ENCODE measurements at regions not wholly inside any gene's neighbourhood (a gene's known extent, or its start where the extent isn't known, plus 50 kb on each side); places are given as distances from the start of the nearest gene placed in this dataset.

DNA sequence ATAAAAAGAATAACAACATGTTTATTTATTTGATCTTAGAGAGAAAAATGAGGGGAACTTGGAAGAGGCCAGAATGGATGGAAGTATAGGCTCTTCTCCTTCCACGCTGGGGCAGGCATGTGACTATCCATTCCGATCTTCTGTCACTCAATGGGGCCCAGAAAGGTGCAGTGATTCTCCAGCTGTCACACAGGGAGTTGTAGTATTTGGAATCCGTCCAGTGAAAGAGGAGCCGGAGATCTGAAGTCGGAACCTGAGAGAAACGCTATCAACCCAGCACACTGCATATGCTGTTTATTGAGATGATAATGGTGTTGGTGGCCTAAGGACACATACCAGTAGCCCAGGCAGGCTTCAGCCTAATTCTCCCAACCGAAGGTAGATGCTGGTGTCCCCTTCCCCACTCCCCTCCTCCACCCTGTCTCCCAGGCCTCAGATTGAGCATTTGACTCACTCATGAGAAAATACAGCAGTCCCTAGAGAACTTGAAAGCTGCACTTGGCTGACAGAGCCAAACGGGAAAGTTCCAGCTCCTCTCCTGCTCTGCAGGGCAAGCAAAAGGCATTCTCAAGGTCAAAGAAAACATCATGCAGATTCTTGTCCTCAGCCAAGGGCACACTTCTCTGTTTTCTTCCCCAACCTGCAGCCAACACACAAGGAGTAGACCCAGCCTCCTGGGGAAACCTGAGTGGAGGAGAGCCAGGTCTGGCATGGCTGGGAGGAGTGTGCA lies 100.4 kb downstream of the IRF2BPL start:
- TF ChIP-seq, protein P1, sequence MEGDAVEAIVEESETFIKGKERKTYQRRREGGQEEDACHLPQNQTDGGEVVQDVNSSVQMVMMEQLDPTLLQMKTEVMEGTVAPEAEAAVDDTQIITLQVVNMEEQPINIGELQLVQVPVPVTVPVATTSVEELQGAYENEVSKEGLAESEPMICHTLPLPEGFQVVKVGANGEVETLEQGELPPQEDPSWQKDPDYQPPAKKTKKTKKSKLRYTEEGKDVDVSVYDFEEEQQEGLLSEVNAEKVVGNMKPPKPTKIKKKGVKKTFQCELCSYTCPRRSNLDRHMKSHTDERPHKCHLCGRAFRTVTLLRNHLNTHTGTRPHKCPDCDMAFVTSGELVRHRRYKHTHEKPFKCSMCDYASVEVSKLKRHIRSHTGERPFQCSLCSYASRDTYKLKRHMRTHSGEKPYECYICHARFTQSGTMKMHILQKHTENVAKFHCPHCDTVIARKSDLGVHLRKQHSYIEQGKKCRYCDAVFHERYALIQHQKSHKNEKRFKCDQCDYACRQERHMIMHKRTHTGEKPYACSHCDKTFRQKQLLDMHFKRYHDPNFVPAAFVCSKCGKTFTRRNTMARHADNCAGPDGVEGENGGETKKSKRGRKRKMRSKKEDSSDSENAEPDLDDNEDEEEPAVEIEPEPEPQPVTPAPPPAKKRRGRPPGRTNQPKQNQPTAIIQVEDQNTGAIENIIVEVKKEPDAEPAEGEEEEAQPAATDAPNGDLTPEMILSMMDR (IDR thresholded peaks at IDR 0.05): no peak
- TF ChIP-seq POLR2A (IDR thresholded peaks at IDR 0.05): peak in 1 of 2 donors; percentile 20

All from adrenal gland (tissue), 5 donors.